Breast epithelium (tissue), 4 donors: ENCODE measurements at regions not wholly inside any gene's neighbourhood (a gene's known extent, or its start where the extent isn't known, plus 50 kb on each side); places are given as distances from the start of the nearest gene placed in this dataset.

Source experiments
- DNase-seq, 2 donors: peaks; one replicate each; pipeline ENCODE4 v3.0.0-alpha.2; 2019; ENCODE audit warnings: low spot score in 2 of 2
- H3K27ac ChIP-seq, 2 donors: fragments of 200-600 bp; sonication (generic) in 1 of 2; one replicate each; pipeline ENCODE4 v1.5.1; 2016 to 2019; ENCODE audit warnings: mild to moderate bottlenecking in 1 of 2
- H3K27me3 ChIP-seq, 2 donors: fragments of 200-600 bp; sonication (generic) in 1 of 2; one replicate each; pipeline versions ENCODE4 v1.5.1 to v1.6.0; 2017 to 2019; ENCODE audit warnings: control low read depth in 1 of 2, mild to moderate bottlenecking in 1 of 2
- H3K36me3 ChIP-seq: fragments of 200-600 bp; one replicate; pipeline ENCODE4 v1.5.1; 2019
- H3K4me1 ChIP-seq, 2 donors: fragments of 200-600 bp; sonication (generic); one replicate each; pipeline ENCODE4 v1.5.1; 2016 to 2019; ENCODE audit warnings: control low read depth in 1 of 2
- H3K4me3 ChIP-seq, 3 donors: fragments of 200-600 bp; sonication (generic); 1 replicate in 2 of 3; 2 replicates in 1 of 3; pipeline ENCODE4 v1.5.1; 2016 to 2019; ENCODE audit warnings: mild to moderate bottlenecking in 3 of 3, moderate library complexity in 2 of 3
- H3K9me3 ChIP-seq, 2 donors: fragments of 200-600 bp; sonication (generic) in 1 of 2; one replicate each; pipeline ENCODE4 v1.5.1; 2016 to 2019; ENCODE audit warnings: control low read depth in 1 of 2
- POLR2A ChIP-seq: fragments of 450-650 bp; IDR thresholded peaks from one replicate; pipeline ENCODE4 v1.6.1; 2016; ENCODE audit warnings: antibody characterized with exemption, mild to moderate bottlenecking, moderate library complexity
- POLR2AphosphoS5 ChIP-seq, 3 donors: sonication (generic); formaldehyde crosslinking; IDR thresholded peaks; one replicate each; pipeline ENCODE4 v1.6.1; 2017; ENCODE audit warnings: antibody characterized with exemption in 3 of 3
- intact Hi-C: fragments of 100-400 bp; cut with DNase I; formaldehyde crosslinking; loops from one replicate; pipeline ENCODE4 v1.15.1; 2023; ENCODE audit warnings: low total_unique reads
- TF ChIP-seq, protein P1 (sequence below), 3 donors: fragments of 450-650 bp; IDR thresholded peaks; one replicate each; pipeline ENCODE4 v1.5.1; 2016 to 2017; ENCODE audit warnings: antibody characterized with exemption in 3 of 3, mild to moderate bottlenecking in 3 of 3, moderate library complexity in 3 of 3

DNA sequence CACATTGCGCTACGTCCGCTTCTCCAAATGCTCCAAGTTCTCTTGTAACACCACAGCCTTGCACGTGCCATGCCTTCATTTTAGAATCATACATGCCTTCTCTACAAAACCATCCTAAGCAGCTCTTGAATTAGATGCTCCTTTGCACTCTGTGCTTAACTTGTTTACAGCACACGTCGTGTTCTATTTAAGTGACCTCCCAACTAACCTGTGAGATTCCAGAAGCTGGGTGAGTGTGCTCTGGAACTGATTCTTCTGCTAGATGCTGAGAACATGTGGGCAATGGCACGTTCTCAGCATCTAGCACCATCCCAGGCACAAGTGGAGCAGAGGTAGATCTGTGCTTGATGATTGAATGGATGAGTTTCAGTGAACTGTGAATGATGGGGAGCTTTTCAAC, 100.0 kb upstream of the NEDD9 start:
- intact Hi-C loops = no loop called here

DNA sequence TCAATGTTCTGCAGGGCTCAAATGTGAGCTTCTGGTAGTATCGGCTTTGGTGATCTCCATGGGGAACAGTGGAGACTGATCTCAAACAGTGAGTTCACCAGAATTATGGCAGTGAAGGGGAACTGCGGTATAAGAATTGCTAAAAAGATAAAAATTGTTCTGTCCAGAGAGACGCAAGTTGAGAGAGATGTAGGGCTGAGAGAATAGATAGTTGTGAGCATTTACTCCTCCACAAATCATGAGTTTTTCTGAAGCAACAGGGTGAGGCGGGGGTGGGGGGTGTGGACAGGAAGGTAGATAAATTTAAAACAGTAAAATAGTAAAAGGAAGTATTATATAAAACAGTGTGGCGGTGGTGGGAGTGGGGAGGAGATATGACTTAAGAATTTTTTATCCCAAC, 98.6 kb upstream of the NEDD9 start:
- no peak for TF ChIP-seq POLR2AphosphoS5 (IDR thresholded peaks at IDR 0.05)
- TF ChIP-seq, protein P1, sequence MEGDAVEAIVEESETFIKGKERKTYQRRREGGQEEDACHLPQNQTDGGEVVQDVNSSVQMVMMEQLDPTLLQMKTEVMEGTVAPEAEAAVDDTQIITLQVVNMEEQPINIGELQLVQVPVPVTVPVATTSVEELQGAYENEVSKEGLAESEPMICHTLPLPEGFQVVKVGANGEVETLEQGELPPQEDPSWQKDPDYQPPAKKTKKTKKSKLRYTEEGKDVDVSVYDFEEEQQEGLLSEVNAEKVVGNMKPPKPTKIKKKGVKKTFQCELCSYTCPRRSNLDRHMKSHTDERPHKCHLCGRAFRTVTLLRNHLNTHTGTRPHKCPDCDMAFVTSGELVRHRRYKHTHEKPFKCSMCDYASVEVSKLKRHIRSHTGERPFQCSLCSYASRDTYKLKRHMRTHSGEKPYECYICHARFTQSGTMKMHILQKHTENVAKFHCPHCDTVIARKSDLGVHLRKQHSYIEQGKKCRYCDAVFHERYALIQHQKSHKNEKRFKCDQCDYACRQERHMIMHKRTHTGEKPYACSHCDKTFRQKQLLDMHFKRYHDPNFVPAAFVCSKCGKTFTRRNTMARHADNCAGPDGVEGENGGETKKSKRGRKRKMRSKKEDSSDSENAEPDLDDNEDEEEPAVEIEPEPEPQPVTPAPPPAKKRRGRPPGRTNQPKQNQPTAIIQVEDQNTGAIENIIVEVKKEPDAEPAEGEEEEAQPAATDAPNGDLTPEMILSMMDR (IDR thresholded peaks at IDR 0.05) = no peak
- TF ChIP-seq POLR2A = no peak
- Histone ChIP-seq H3K27ac (peak overlapping the region; percentile 14 to 49), H3K4me3 (no peak overlapping the region), H3K36me3 (no peaks in the 10 kb centered on the region), H3K9me3 (no peaks in the 10 kb centered on the region), H3K4me1 (peaks cover 0 to 8% of the 10 kb centered on the region in 2 donors), H3K27me3 (no peaks in the 10 kb centered on the region)
- intact Hi-C loops = no loop called here
- no peak for DNase-seq

More for the DNA sequence above, 100.0 kb upstream of the NEDD9 start:
- DNase-seq = no peak
- H3K4me3 ChIP-seq = no peak overlapping the region
- no peak overlapping the region for H3K27ac ChIP-seq
- TF ChIP-seq POLR2AphosphoS5 (IDR thresholded peaks at IDR 0.05) = no peak
- TF ChIP-seq POLR2A = no peak
- TF ChIP-seq, protein P1 (IDR thresholded peaks at IDR 0.05) = no peak
- no peaks in the 10 kb centered on the region for H3K36me3 ChIP-seq
- H3K27me3 ChIP-seq = no peaks in the 10 kb centered on the region
- no peaks in the 10 kb centered on the region for H3K9me3 ChIP-seq
- peaks cover 0 to 8% of the 10 kb centered on the region in 2 donors for H3K4me1 ChIP-seq

DNA sequence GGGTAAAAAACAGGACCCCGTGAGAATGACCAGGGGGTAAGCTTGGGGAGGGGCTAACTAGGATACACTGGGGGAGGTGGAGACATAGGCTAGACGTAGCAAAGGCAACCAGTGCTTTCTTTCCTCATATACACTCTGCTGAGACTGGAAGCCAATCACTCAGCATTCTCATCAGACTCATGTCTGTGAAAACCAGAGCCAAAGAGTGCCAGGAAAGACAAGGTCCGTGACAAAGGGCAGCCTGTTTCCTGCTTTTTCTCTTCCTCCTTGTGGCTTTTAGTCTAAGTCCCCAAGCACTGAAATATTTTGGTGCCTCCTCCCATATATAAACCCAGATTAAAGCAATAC, 97.9 kb upstream of the NEDD9 start:
- no peaks in the 10 kb centered on the region for H3K27me3 ChIP-seq
- no peaks in the 10 kb centered on the region for H3K36me3 ChIP-seq
- H3K4me3 ChIP-seq = no peak overlapping the region
- intact Hi-C loops = no loop called here
- DNase-seq = peak in 1 of 2 donors; percentile 58
- no peaks in the 10 kb centered on the region for H3K9me3 ChIP-seq
- TF ChIP-seq, protein P1 (IDR thresholded peaks at IDR 0.05) = no peak
- peak in 1 of 3 donors; percentile 25 for TF ChIP-seq POLR2AphosphoS5 (IDR thresholded peaks at IDR 0.05)
- peaks cover 0 to 8% of the 10 kb centered on the region in 2 donors for H3K4me1 ChIP-seq
- peak overlapping the region; percentile 49 to 53 for H3K27ac ChIP-seq

DNA sequence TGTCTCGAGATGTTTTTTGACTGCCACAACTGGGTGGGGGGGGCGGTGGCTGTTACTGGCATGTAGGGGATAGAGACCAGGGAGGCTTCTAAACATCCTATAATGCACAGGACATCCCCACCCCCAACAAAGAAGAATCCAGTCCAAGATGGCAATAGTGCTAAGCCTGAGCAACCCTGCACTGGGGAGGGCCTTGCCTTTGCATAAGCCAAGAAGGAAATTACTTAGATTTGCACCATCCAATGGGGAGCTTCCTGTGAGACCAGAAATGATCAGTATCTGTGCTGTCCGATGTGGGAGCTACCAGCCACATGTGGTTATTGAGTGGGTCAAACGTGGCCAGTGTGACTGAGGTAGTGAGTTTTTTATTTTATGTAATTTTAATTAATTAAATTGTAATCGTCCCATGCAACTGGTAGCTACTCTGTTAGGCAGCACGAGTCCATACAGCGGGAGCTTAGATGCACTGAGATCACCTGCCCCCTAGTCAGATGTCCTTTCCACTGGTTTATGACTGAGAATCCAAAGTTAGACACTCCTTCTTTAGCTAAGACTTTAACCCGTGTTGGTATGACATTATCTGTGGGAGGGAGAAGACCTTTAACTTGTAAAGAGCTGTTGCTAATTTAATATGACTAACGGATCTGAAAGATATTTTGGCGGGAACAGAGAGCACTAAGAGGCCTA, 97.4 kb upstream of the NEDD9 start:
- H3K27ac ChIP-seq = peak overlapping the region; percentile 49 to 53

DNA sequence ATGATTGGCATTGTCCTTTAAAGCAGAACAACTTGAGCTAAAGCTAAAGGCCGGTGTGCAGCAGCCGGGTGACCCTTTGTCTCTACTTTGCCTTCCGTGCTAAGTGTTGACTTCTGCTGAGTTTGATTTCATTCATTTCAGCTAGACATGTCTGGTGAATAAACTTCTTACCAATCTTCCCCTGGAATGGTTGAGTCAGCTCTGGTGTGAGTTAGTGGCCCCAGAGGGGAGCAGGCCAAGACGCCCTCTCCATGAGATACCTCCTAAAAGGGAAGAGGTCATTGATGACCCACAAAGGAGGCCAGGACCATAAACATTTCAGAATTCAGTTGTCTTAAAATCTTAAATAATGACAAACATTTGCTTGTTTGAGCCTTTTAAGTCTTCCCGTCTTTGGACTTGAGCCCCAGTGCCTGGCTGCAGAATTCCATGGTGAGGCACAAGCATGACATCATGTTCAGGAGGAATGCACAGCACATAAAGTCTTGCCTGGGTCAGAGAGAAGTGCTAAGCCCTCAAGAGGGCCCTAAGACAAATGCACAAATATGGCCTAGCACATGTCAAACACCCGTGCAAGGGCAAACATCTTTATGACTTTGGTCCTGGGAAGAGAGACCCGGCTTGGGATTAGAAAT, 96.3 kb upstream of the NEDD9 start:
- intact Hi-C loops = no loop called here
- Histone ChIP-seq H3K36me3 (no peaks in the 10 kb centered on the region), H3K27ac (no peak overlapping the region), H3K27me3 (no peaks in the 10 kb centered on the region), H3K9me3 (no peaks in the 10 kb centered on the region), H3K4me1 (peaks cover 0 to 8% of the 10 kb centered on the region in 2 donors), H3K4me3 (no peak overlapping the region)
- DNase-seq = no peak
- TF ChIP-seq POLR2AphosphoS5 (IDR thresholded peaks at IDR 0.05) (no peak), POLR2A (no peak)
- TF ChIP-seq, protein P1 (IDR thresholded peaks at IDR 0.05) = no peak

More for the DNA sequence above, 97.4 kb upstream of the NEDD9 start:
- H3K4me3 ChIP-seq = no peak overlapping the region
- no peaks in the 10 kb centered on the region for H3K27me3 ChIP-seq
- intact Hi-C loops = no loop called here
- H3K36me3 ChIP-seq = no peaks in the 10 kb centered on the region
- DNase-seq = no peak
- H3K4me1 ChIP-seq = peaks cover 0 to 8% of the 10 kb centered on the region in 2 donors
- H3K9me3 ChIP-seq = no peaks in the 10 kb centered on the region
- TF ChIP-seq POLR2AphosphoS5 (IDR thresholded peaks at IDR 0.05) = no peak
- no peak for TF ChIP-seq POLR2A
- TF ChIP-seq, protein P1 (IDR thresholded peaks at IDR 0.05) = no peak
